GM18505 (cell line): ENCODE measurements at regions not wholly inside any gene's neighbourhood (a gene's known extent, or its start where the extent isn't known, plus 50 kb on each side); places are given as distances from the start of the nearest gene placed in this dataset.

Experiments
- ATAC-seq: cut with Tn5 transposase; IDR thresholded peaks from one replicate; pipeline ENCODE4 v1.9.1; 2021; ENCODE audit not compliant: unreplicated experiment
- POLR2A ChIP-seq: IDR thresholded peaks from 4 replicates; pipeline ENCODE4 v1.6.1; 2011; ENCODE audit warnings: borderline replicate concordance; ENCODE audit not compliant: insufficient read depth, insufficient read length; ENCODE audit errors: extremely low read depth

DNA sequence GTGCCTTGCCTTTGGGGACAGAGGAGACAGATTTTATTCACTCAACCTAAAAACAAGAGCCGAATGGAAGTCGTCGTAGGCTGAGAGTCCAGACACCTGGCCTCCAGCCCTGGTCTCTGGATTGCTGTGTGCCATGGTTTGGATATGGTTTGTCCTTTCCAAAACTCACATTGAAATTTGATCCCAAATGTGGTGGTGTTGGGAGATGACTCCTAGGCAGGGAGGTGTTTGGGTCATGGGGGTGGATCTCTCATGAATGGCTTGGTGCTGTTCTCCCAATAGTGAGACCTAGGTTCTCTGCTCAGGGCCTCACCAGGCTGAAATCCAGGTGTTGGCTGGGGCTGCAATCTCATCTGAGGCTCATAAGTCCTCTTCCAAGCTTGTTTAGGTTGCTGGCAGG is 75.5 kb downstream of the FOXD2 start:
- ATAC-seq: no peak

DNA sequence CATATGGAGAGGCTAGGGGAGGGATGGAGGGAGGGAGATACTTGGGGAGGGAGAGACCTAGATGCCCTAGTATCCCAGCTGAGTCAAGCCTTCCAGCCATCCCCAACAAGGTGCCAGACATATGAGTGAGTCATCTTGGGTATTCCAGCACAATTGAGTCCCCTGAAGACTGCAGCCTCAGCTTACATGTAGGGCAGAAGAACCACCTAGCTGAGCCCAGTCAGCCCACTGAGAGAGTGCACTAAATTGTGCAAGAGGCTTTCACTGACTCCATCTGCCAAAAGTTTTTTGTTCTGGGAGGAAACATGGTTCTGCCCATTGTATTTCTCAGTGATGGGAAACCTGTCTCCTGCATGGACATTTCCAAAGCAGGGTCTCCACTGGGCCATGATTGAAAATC is 76.4 kb downstream of the FOXD2 start:
- ATAC-seq: no peak
- TF ChIP-seq POLR2A: no peak

More for the DNA sequence above, 75.5 kb downstream of the FOXD2 start:
- no peak for TF ChIP-seq POLR2A

DNA sequence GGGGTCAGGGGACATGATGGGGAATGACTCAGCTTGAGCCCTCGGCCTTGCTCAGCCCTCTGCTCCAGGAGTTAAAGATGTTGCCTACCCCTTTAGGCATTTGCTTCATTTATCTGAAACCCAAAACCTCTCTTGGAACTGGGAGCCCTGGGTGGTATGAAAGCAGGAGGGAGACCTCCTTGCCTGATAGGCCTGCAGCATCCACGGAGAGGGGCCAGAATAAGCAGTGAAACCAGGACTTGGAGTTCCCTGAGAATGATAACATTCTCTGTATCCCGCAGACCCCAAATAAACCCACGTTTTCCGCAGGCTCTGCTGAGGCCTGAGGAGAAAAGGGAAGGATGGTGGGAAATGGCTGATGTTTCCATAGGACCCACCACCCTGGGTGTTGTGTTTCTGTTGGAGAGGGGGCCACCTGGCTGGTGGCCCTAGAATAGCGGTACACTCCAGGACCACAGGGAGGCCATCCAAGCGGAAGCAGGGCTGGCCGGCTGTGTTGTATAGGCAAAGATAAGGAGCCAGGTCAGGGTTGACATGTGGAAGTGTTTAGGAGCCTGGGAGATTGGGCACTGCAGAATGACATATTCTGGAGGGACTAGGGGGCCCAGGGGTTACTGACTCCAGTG is 77.4 kb downstream of the FOXD2 start:
- no peak for TF ChIP-seq POLR2A
- ATAC-seq: no peak

DNA sequence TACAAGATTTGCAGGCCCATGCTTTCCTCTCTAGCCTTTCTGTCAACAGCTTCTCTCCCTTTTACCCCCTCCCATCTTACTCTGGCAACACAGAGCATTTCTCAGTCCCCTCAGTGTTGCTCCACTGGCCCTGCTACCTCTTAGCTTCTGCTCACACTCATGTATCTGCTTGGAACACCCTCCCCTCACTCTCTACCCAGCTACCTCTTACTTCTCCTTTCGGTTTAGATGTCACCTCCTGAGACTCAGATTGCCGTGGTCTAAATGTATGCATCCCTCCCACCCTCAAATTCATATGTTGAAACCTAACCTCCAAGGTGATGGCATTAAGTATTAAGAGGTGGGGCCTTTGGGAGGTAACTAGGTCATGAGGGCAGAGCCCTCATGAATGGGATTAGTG is 80.1 kb downstream of the FOXD2 start:
- no peak for ATAC-seq
- TF ChIP-seq POLR2A: no peak

DNA sequence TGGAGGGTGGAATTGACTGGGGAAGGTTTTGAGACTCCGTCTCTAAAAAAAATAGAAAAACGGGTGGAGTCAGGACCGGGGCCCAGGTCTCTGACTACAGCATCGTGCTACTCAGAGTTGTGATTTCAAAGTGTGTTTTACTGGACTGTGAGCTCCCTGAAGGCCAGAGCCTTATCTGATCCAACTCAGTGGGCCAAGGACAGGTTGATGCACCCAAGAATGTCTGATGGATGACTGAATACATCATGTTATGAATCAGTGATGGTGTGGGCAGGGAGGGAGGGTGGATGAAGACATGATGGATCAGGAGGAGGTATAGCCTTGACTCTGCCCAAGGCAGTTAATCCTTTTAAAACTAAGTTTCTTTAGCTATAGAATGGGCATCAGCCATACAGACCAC is 81.6 kb downstream of the FOXD2 start:
- no peak for ATAC-seq
- no peak for TF ChIP-seq POLR2A

- no peak for TF ChIP-seq POLR2A
- ATAC-seq: no peak
Observed at GRCh38 chr1:47519971-47520370, 82.1 kb downstream of the FOXD2 start.

DNA sequence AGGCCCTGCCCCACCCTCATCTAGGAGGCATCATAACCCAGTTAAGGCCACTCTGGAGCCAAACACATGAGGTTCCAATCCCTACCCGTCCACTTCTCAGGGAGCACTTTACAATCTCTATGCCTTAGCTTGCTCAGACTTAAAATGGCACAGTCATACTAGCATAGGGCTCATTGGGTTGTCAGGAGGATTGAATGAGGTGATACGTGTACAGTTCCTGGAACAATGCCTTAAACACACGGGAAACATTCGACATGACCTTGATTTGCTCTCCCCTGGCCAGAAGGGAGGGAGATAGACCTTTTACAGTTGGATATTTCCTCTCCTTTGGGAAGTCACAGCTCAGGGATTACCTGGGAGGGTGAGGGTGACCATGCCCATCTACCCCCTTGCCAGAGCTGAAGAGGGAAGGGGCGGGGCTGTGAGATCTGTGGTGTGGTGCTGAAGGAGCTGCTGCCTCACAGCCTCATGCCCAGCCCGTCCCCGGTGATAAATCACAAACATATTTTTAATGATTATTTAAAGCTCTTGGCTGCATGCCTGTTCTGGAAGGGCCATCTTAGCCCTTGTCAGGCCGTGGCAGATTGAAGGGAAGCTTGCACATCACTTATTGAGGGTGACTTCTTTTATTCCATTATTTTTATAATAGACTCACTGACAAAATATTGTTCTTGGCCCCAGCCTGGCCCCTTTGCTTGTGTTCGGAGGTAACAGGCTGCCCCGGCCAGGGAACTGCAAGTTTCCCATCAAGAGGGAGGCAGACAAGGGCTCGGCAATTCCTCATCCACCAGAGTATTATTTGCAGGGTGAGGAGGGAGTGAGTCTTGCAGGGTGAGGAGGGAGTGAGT is 83.4 kb downstream of the FOXD2 start:
- ATAC-seq: no peak
- TF ChIP-seq POLR2A: no peak

- ATAC-seq: no peak
- no peak for TF ChIP-seq POLR2A
Observed at GRCh38 chr1:47522935-47523834, 85.3 kb downstream of the FOXD2 start.

DNA sequence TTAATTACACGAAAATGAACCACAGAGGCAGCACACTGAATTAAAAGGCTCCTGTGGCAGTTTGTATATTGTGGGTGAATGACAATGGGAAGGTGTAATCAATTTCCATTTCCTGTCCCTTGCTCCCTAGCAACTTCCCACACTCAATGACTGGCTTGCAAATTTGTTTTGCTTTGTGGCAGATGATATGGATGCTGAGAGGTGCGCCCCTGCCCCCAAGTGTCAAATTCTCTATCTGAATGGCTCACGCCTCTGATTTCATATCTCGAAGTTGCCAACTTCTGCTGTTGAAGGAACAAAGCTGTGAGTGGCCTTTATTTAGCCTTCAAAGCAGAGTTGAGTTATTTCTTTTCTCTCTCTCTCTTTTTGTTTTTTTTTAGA is 86.0 kb downstream of the FOXD2 start:
- no peak for TF ChIP-seq POLR2A
- no peak for ATAC-seq

- TF ChIP-seq POLR2A: no peak
- no peak for ATAC-seq
Observed at GRCh38 chr1:47524272-47524671, 86.4 kb downstream of the FOXD2 start.

DNA sequence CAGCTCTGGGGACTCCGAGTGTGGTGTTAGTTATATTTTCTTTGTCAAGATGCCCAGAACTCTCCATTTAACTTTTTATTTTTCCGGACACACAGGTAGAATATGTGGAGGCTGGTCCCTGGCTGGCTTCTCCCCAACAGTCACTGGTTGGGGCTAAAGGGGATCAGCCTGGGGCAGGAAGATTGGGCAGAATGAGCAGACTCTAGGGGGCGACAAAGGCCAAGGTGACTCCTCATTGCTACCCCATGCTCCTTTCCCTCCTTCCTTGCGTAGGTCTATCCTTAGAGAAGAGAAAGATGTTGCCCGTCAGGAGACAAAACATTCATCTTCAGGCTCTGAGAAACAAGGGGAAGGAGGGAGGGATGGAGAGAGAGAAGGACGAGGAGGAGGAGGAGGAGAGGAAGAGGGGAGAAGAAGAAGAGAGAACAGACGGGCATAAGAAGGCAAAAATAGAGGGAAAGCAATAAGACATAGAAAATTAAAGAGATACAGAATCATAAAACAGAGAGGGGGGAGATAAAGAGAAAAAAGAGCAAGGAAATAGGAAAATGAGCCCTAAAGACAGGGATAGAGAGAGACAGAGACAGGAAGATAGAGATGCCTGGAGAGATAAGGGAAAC is 89.9 kb downstream of the FOXD2 start:
- ATAC-seq: no peak
- no peak for TF ChIP-seq POLR2A

DNA sequence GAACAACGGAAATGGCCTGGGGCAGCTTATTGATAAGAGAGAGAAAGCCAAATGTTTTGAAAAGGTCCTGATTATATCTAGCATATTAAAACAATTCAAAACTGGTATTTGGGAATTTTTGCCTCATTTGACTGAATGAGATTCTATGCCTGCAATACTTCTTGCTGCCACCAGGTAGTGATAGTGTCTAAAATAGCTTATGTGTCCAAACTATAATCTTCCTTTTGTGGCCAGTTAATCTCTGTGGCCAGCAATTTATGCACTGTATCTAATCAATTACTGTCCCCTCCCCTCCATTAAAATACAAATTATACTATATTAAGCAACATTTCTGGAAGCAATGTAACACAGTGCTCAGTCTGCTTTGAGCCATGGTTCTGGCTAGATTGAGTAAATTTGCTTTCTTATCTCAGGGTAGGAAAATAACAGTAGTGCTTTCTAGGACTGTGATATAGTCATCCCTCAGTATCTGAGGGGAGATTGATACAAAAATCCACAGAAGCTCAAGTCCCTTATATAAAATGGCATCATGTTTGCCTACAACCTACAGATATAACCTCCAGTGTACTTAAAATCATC is 91.8 kb downstream of the FOXD2 start:
- TF ChIP-seq POLR2A: no peak
- no peak for ATAC-seq
